ENCODE measurements at regions not wholly inside any gene's neighbourhood (a gene's known extent, or its start where the extent isn't known, plus 50 kb on each side); places are given as distances from the start of the nearest gene placed in this dataset.

- DNase-seq, result no peak
Measured at GRCh38 chr6:149185799-149186357, 131.6 kb upstream of the TAB2 start.

GRCh38 chr6:149186873-149187272 is 130.6 kb upstream of the TAB2 start:
- no peak for DNase-seq

GRCh38 chr6:149190224-149190831 is 127.2 kb upstream of the TAB2 start:
- DNase-seq, result peak; percentile 31

GRCh38 chr6:149194820-149195558 is 122.5 kb upstream of the TAB2 start:
- DNase-seq, result no peak

- no peak for DNase-seq
Measured at GRCh38 chr6:149196091-149196490, 121.4 kb upstream of the TAB2 start.

GRCh38 chr6:149197482-149197881 is 120.0 kb upstream of the TAB2 start:
- DNase-seq, result no peak

- no peak for DNase-seq
Measured at GRCh38 chr6:149198265-149198664, 119.2 kb upstream of the TAB2 start.

GRCh38 chr6:149200282-149200945 is 117.1 kb upstream of the TAB2 start:
- no peak for DNase-seq

- DNase-seq, result no peak
Measured at GRCh38 chr6:149201068-149201655, 116.3 kb upstream of the TAB2 start.

GRCh38 chr6:149202100-149202499 is 115.4 kb upstream of the TAB2 start:
- no peak for DNase-seq

GRCh38 chr6:149202952-149203351 is 114.6 kb upstream of the TAB2 start:
- no peak for DNase-seq

GRCh38 chr6:149203509-149203908 is 114.0 kb upstream of the TAB2 start:
- no peak for DNase-seq

GRCh38 chr6:149208134-149208601 is 109.3 kb upstream of the TAB2 start:
- no peak for DNase-seq

GRCh38 chr6:149209871-149210775 is 107.4 kb upstream of the TAB2 start:
- peak; percentile 15 for DNase-seq

- DNase-seq, result peak; percentile 12
Measured at GRCh38 chr6:149211046-149211571, 106.4 kb upstream of the TAB2 start.

GRCh38 chr6:149212206-149212605 is 105.3 kb upstream of the TAB2 start:
- DNase-seq, result no peak

- no peak for DNase-seq
Measured at GRCh38 chr6:149212892-149213801, 104.4 kb upstream of the TAB2 start.

- no peak for DNase-seq
Measured at GRCh38 chr6:149213829-149214228, 103.7 kb upstream of the TAB2 start.

- no peak for DNase-seq
Measured at GRCh38 chr6:149216459-149216858, 101.1 kb upstream of the TAB2 start.

- DNase-seq, result no peak
Measured at GRCh38 chr6:149217466-149217888, 100.0 kb upstream of the TAB2 start.

GRCh38 chr6:149218471-149218870 is 99.0 kb upstream of the TAB2 start:
- no peak for DNase-seq

Measured in activated effector memory CD4-positive, alpha-beta T cell treated with Interleukin-2 at 50 U/mL for 16 hours (primary cell).